ENCODE measurements at regions not wholly inside any gene's neighbourhood (a gene's known extent, or its start where the extent isn't known, plus 50 kb on each side); places are given as distances from the start of the nearest gene placed in this dataset.

DNA sequence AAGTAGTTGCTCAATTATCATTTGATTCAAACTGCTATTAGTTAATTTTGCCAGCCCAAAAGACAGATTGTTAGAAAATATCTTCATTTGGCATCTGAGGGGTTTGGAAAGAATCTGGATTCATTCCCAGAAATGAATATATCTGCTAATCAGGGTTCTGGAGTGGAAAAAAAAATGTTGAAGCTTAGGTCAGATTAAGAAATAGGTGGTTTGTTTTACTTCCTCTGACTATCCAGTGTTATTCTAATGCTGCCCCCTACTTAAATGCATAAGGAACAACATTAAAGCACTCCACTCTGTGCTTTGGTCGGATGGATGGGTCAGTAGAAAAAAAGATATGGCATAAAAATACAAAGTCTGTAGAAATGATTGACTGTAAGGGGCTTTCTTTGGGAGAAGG, 89.0 kb downstream of the LUZP4 start:
- H3K27ac Mint-ChIP-seq: no peak overlapping the region
- ATAC-seq (no peak), DNase-seq (ENCODE audit: low spot score) (no peak)

More for the DNA sequence above, 89.0 kb downstream of the LUZP4 start:
- ChIA-PET CTCF (no interaction called here), POLR2A (no interaction called here)
- H3K4me1 Mint-ChIP-seq: peaks cover 16% of the 10 kb centered on the region
- TF ChIP-seq FOXJ3 (CRISPR knock-in tag; IDR thresholded peaks at IDR 0.05; ENCODE audit: borderline replicate concordance): no peak
- TF ChIP-seq NR3C1 (CRISPR knock-in tag; conservative IDR thresholded peaks at IDR 0.05; ENCODE audit: low read depth): no peak
- TF ChIP-seq, protein P1, sequence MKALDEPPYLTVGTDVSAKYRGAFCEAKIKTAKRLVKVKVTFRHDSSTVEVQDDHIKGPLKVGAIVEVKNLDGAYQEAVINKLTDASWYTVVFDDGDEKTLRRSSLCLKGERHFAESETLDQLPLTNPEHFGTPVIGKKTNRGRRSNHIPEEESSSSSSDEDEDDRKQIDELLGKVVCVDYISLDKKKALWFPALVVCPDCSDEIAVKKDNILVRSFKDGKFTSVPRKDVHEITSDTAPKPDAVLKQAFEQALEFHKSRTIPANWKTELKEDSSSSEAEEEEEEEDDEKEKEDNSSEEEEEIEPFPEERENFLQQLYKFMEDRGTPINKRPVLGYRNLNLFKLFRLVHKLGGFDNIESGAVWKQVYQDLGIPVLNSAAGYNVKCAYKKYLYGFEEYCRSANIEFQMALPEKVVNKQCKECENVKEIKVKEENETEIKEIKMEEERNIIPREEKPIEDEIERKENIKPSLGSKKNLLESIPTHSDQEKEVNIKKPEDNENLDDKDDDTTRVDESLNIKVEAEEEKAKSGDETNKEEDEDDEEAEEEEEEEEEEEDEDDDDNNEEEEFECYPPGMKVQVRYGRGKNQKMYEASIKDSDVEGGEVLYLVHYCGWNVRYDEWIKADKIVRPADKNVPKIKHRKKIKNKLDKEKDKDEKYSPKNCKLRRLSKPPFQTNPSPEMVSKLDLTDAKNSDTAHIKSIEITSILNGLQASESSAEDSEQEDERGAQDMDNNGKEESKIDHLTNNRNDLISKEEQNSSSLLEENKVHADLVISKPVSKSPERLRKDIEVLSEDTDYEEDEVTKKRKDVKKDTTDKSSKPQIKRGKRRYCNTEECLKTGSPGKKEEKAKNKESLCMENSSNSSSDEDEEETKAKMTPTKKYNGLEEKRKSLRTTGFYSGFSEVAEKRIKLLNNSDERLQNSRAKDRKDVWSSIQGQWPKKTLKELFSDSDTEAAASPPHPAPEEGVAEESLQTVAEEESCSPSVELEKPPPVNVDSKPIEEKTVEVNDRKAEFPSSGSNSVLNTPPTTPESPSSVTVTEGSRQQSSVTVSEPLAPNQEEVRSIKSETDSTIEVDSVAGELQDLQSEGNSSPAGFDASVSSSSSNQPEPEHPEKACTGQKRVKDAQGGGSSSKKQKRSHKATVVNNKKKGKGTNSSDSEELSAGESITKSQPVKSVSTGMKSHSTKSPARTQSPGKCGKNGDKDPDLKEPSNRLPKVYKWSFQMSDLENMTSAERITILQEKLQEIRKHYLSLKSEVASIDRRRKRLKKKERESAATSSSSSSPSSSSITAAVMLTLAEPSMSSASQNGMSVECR (CRISPR knock-in tag; IDR thresholded peaks at IDR 0.05; ENCODE audit: borderline replicate concordance): no peak
- TF ChIP-seq SMAD4 (CRISPR knock-in tag; IDR thresholded peaks at IDR 0.05): no peak
- TF ChIP-seq, protein P2, sequence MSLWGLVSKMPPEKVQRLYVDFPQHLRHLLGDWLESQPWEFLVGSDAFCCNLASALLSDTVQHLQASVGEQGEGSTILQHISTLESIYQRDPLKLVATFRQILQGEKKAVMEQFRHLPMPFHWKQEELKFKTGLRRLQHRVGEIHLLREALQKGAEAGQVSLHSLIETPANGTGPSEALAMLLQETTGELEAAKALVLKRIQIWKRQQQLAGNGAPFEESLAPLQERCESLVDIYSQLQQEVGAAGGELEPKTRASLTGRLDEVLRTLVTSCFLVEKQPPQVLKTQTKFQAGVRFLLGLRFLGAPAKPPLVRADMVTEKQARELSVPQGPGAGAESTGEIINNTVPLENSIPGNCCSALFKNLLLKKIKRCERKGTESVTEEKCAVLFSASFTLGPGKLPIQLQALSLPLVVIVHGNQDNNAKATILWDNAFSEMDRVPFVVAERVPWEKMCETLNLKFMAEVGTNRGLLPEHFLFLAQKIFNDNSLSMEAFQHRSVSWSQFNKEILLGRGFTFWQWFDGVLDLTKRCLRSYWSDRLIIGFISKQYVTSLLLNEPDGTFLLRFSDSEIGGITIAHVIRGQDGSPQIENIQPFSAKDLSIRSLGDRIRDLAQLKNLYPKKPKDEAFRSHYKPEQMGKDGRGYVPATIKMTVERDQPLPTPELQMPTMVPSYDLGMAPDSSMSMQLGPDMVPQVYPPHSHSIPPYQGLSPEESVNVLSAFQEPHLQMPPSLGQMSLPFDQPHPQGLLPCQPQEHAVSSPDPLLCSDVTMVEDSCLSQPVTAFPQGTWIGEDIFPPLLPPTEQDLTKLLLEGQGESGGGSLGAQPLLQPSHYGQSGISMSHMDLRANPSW (CRISPR knock-in tag; conservative IDR thresholded peaks at IDR 0.05; ENCODE audit: low read depth): no peak
- no peak for TF ChIP-seq FOXP1 (CRISPR knock-in tag; IDR thresholded peaks at IDR 0.05; ENCODE audit: borderline replicate concordance)
- TF ChIP-seq MXD4 (CRISPR knock-in tag; IDR thresholded peaks at IDR 0.05; ENCODE audit: borderline replicate concordance): no peak
- no peak for TF ChIP-seq ATF1 (CRISPR knock-in tag; IDR thresholded peaks at IDR 0.05)
- no peak for TF ChIP-seq GTF2I (CRISPR knock-in tag; conservative IDR thresholded peaks at IDR 0.05)
- no peak for TF ChIP-seq TEAD4 (CRISPR knock-in tag; IDR thresholded peaks at IDR 0.05)
- TF ChIP-seq JUN (CRISPR knock-in tag; IDR thresholded peaks at IDR 0.05): no peak
- no peak for TF ChIP-seq CREB1 (CRISPR knock-in tag; IDR thresholded peaks at IDR 0.05)
- TF ChIP-seq, protein P3, sequence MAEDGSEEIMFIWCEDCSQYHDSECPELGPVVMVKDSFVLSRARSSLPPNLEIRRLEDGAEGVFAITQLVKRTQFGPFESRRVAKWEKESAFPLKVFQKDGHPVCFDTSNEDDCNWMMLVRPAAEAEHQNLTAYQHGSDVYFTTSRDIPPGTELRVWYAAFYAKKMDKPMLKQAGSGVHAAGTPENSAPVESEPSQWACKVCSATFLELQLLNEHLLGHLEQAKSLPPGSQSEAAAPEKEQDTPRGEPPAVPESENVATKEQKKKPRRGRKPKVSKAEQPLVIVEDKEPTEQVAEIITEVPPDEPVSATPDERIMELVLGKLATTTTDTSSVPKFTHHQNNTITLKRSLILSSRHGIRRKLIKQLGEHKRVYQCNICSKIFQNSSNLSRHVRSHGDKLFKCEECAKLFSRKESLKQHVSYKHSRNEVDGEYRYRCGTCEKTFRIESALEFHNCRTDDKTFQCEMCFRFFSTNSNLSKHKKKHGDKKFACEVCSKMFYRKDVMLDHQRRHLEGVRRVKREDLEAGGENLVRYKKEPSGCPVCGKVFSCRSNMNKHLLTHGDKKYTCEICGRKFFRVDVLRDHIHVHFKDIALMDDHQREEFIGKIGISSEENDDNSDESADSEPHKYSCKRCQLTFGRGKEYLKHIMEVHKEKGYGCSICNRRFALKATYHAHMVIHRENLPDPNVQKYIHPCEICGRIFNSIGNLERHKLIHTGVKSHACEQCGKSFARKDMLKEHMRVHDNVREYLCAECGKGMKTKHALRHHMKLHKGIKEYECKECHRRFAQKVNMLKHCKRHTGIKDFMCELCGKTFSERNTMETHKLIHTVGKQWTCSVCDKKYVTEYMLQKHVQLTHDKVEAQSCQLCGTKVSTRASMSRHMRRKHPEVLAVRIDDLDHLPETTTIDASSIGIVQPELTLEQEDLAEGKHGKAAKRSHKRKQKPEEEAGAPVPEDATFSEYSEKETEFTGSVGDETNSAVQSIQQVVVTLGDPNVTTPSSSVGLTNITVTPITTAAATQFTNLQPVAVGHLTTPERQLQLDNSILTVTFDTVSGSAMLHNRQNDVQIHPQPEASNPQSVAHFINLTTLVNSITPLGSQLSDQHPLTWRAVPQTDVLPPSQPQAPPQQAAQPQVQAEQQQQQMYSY (CRISPR knock-in tag; IDR thresholded peaks at IDR 0.05): no peak
- TF ChIP-seq CBFB (CRISPR knock-in tag; IDR thresholded peaks at IDR 0.05; ENCODE audit: low read depth): no peak
- TF ChIP-seq ESRRA (CRISPR knock-in tag; IDR thresholded peaks at IDR 0.05; ENCODE audit: borderline replicate concordance): no peak
- TF ChIP-seq, protein P4, sequence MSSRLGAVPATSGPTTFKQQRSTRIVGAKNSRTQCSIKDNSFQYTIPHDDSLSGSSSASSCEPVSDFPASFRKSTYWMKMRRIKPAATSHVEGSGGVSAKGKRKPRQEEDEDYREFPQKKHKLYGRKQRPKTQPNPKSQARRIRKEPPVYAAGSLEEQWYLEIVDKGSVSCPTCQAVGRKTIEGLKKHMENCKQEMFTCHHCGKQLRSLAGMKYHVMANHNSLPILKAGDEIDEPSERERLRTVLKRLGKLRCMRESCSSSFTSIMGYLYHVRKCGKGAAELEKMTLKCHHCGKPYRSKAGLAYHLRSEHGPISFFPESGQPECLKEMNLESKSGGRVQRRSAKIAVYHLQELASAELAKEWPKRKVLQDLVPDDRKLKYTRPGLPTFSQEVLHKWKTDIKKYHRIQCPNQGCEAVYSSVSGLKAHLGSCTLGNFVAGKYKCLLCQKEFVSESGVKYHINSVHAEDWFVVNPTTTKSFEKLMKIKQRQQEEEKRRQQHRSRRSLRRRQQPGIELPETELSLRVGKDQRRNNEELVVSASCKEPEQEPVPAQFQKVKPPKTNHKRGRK (CRISPR knock-in tag; IDR thresholded peaks at IDR 0.05; ENCODE audit: borderline replicate concordance): no peak
- TF ChIP-seq ZNF219 (CRISPR knock-in tag; IDR thresholded peaks at IDR 0.05; ENCODE audit: borderline replicate concordance): no peak
- TF ChIP-seq GABPB1 (CRISPR knock-in tag; IDR thresholded peaks at IDR 0.05): no peak
- TF ChIP-seq, protein P5, sequence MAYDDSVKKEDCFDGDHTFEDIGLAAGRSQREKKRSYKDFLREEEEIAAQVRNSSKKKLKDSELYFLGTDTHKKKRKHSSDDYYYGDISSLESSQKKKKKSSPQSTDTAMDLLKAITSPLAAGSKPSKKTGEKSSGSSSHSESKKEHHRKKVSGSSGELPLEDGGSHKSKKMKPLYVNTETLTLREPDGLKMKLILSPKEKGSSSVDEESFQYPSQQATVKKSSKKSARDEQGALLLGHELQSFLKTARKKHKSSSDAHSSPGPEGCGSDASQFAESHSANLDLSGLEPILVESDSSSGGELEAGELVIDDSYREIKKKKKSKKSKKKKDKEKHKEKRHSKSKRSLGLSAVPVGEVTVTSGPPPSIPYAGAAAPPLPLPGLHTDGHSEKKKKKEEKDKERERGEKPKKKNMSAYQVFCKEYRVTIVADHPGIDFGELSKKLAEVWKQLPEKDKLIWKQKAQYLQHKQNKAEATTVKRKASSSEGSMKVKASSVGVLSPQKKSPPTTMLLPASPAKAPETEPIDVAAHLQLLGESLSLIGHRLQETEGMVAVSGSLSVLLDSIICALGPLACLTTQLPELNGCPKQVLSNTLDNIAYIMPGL (CRISPR knock-in tag; IDR thresholded peaks at IDR 0.05): no peak
- peaks cover 3% of the 10 kb centered on the region for H3K27me3 Mint-ChIP-seq (ENCODE audit: low read depth)
- H3K9me3 Mint-ChIP-seq: no peaks in the 10 kb centered on the region
- H3K36me3 Mint-ChIP-seq: no peaks in the 10 kb centered on the region
- no peak overlapping the region for H3K4me3 Mint-ChIP-seq

All from WTC11 (cell line).